HEK293T (cell line): ENCODE measurements at regions not wholly inside any gene's neighbourhood (a gene's known extent, or its start where the extent isn't known, plus 50 kb on each side); places are given as distances from the start of the nearest gene placed in this dataset.
A peak's percentile ranks its signal among the peaks of the same experiment; 100 is the strongest.
"Not testable (repeated sequence)": the region's sequence is repeated elsewhere in the genome, so short reads cannot be mapped to it uniquely, and the experiment has no call there.

Experiments used
- CTCF ChIA-PET: fragments of 350-600 bp; formaldehyde crosslinking; extraction: SDS; loops from one replicate; lab custom pipeline; 2021; ENCODE audit warnings: antibody characterized with exemption, inconsistent platforms; lab: Yijun Ruan, JAX
- POLR2A ChIA-PET: fragments of 350-600 bp; formaldehyde crosslinking; extraction: SDS; loops from one replicate; lab custom pipeline; 2020; ENCODE audit warnings: antibody characterized with exemption, inconsistent platforms; lab: Yijun Ruan, JAX
- DNase-seq: peaks from one replicate; pipeline ENCODE4 v3.0.0; 2012; ENCODE audit warnings: mixed read lengths; ENCODE audit errors: extremely low spot score
- ARNT ChIP-seq: fragments of 450-650 bp; IDR thresholded peaks from 2 replicates; pipeline ENCODE4 v1.6.1; 2017; ENCODE audit warnings: mild to moderate bottlenecking
- BHLHE40 ChIP-seq: fragments of 450-650 bp; IDR thresholded peaks from 2 replicates; pipeline ENCODE4 v1.6.1; 2016; ENCODE audit warnings: mild to moderate bottlenecking, moderate library complexity, borderline replicate concordance
- CTBP1 ChIP-seq: fragments of 450-650 bp; IDR thresholded peaks from 2 replicates; pipeline ENCODE4 v1.6.1; 2016; ENCODE audit warnings: borderline replicate concordance
- ELF4 ChIP-seq: fragments of 450-650 bp; IDR thresholded peaks from 2 replicates; pipeline ENCODE4 v1.6.1; 2017; ENCODE audit warnings: antibody characterized with exemption
- FOXA1 ChIP-seq: fragments of 450-650 bp; IDR thresholded peaks from 2 replicates; pipeline ENCODE4 v1.6.1; 2016; ENCODE audit warnings: mild to moderate bottlenecking
- FOXK2 ChIP-seq: fragments of 450-650 bp; IDR thresholded peaks from 2 replicates; pipeline ENCODE4 v1.6.1; 2016; ENCODE audit warnings: mild to moderate bottlenecking
- FOXM1 ChIP-seq: fragments of 450-650 bp; IDR thresholded peaks from 2 replicates; pipeline ENCODE4 v1.6.1; 2017; ENCODE audit warnings: mild to moderate bottlenecking, borderline replicate concordance
- HDGF ChIP-seq: fragments of 450-650 bp; IDR thresholded peaks from 2 replicates; pipeline ENCODE4 v1.6.1; 2017; ENCODE audit warnings: antibody characterized with exemption, borderline replicate concordance
- L3MBTL2 ChIP-seq: fragments of 450-650 bp; conservative IDR thresholded peaks from 2 replicates; pipeline ENCODE4 v1.6.1; 2016; ENCODE audit warnings: mild to moderate bottlenecking
- LEF1 ChIP-seq: fragments of 450-650 bp; IDR thresholded peaks from 2 replicates; pipeline ENCODE4 v1.6.1; 2017; ENCODE audit warnings: mild to moderate bottlenecking, borderline replicate concordance
- NFRKB ChIP-seq: fragments of 450-650 bp; IDR thresholded peaks from 2 replicates; pipeline ENCODE4 v1.6.1; 2016; ENCODE audit warnings: mild to moderate bottlenecking, moderate library complexity
- SP1 ChIP-seq: fragments of 450-650 bp; IDR thresholded peaks from 2 replicates; pipeline ENCODE4 v1.6.1; 2017
- SUZ12 ChIP-seq: fragments of 450-650 bp; IDR thresholded peaks from 2 replicates; pipeline ENCODE4 v1.6.1; 2016; ENCODE audit warnings: mild to moderate bottlenecking
- TARDBP ChIP-seq: fragments of 450-650 bp; IDR thresholded peaks from 2 replicates; pipeline ENCODE4 v1.6.1; 2016
- ZNF384 ChIP-seq: fragments of 450-650 bp; IDR thresholded peaks from 2 replicates; pipeline ENCODE4 v1.6.1; 2016
- TF ChIP-seq, protein P1 (sequence below): fragments of 450-650 bp; IDR thresholded peaks from 2 replicates; pipeline ENCODE4 v1.6.1; 2016

DNA sequence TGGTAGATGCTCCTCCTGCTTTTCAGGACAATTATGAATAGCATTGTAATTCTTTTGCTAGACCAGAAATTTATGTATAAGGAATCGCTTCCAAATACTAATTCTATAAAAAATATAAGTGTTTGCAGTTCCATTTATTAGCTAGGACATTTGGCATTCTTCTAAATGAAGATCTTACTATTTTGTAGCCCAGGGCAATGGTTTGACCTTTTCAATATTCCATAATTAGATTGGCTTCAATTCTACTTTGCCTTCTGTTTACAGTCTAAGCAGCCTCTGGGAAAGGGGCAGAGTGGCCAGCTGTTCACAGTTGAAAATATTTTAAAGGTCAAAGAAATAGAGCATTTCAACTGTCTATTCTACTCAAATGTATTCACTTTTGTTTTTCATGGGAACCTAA lies 912.1 kb upstream of the GRIA3 start:
- no peak for TF ChIP-seq BHLHE40
- TF ChIP-seq ELF4, result no peak
- no peak for TF ChIP-seq FOXA1
- no peak for TF ChIP-seq ZNF384
- no peak for TF ChIP-seq TARDBP
- TF ChIP-seq SP1, result no peak
- TF ChIP-seq CTBP1, result no peak
- CTCF ChIA-PET, result no interaction called here
- DNase-seq, result no peak
- POLR2A ChIA-PET, result no interaction called here

DNA sequence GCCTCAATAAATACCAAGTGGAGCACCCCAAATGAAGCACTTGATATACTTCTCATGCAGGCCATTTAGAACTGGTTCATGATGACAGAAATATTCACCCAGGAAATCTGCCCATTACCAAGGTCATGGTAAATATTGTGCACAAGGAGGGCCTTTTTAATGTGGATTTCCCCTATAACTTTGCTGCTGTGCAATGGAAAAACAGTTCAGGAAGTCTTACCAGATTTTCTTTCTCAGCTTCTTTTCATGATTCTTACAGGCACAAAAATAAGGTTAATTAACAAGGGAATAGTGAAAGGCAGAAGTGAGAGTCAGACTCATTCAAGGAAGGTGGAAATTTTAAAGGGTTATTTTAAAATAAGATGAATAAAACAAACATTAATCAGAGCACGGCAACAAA lies 904.3 kb upstream of the GRIA3 start:
- TF ChIP-seq FOXA1 (no peak), ZNF384 (no peak), CTBP1 (no peak), TARDBP (no peak), HDGF (no peak), SUZ12 (no peak), ARNT (no peak), LEF1 (no peak), ELF4 (no peak), FOXK2 (no peak), SP1 (no peak), FOXM1 (no peak), L3MBTL2 (no peak), NFRKB (no peak), BHLHE40 (no peak)
- TF ChIP-seq, protein P1, sequence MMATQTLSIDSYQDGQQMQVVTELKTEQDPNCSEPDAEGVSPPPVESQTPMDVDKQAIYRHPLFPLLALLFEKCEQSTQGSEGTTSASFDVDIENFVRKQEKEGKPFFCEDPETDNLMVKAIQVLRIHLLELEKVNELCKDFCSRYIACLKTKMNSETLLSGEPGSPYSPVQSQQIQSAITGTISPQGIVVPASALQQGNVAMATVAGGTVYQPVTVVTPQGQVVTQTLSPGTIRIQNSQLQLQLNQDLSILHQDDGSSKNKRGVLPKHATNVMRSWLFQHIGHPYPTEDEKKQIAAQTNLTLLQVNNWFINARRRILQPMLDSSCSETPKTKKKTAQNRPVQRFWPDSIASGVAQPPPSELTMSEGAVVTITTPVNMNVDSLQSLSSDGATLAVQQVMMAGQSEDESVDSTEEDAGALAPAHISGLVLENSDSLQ, result no peak
- ChIA-PET CTCF (no interaction called here), POLR2A (no interaction called here)

DNA sequence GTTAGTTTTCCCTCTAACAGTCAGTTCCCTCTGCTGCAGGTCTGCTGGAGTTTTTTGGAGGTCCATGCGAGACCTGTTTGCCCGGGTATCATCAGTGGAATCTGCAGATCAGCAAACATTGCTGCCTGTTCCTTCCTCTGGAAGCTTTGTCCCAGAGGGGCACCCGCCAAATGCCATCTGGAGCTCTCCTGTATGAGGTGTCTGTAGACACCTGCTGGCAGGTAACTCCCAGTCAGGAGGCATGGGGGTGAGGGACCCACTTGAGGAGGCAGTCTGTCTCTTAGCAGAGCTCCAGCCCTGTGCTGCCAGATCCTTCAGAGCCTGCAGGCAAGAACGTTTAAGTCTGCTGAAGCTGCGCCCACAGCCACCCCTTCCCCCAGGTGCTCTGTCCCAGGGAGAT lies 884.3 kb upstream of the GRIA3 start:
- CTCF ChIA-PET, DNase-seq, POLR2A ChIA-PET: not testable (repeated sequence)

More for the DNA sequence above, 904.3 kb upstream of the GRIA3 start:
- no peak for DNase-seq

DNA sequence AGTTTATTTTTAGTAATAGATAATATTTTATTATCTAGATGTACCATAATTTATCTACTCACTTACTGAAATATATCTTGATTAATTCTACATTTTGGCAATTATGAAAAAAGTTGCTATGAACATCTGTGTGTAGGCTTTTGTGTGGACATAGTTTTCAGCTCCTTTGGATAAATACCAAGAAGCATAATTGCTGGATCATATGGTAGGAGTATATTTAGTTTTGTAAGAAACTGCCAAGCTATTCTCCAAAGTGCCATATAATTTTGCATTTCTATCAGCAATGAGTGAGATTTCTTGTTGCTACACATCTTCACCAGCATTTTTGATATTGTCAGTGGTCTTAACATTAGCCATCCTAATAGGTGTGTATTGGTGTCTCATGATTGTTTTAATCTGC lies 882.6 kb upstream of the GRIA3 start:
- TF ChIP-seq CTBP1, result no peak
- TF ChIP-seq NFRKB, result no peak
- no peak for TF ChIP-seq FOXA1
- TF ChIP-seq HDGF, result no peak
- no peak for TF ChIP-seq ELF4
- TF ChIP-seq L3MBTL2, result no peak
- TF ChIP-seq ZNF384, result no peak
- TF ChIP-seq FOXK2, result no peak
- no peak for TF ChIP-seq SUZ12
- TF ChIP-seq LEF1, result no peak
- TF ChIP-seq TARDBP, result no peak
- no peak for TF ChIP-seq SP1
- ChIA-PET POLR2A (no interaction called here), CTCF (no interaction called here)
- no peak for DNase-seq

DNA sequence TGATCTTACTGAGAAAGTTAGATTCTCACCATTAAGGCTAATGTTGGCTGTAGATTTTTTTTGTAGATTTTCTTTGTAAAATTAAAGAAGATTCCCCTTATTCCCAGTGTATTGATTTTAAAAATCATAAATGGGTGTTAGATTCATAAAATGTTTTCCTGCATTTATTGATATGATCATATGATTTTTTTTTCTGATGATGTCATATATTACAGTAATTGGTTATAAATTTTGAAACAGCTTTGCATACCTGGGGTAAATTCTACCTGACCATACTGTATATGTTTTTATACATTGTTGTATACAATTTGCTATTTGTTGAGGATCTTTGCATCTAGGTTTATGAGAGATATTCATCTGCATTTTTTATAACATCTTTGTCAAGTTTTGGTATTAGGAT lies 880.3 kb upstream of the GRIA3 start:
- no peak for TF ChIP-seq CTBP1
- DNase-seq, result no peak
- ChIA-PET POLR2A (no interaction called here), CTCF (no interaction called here)

DNA sequence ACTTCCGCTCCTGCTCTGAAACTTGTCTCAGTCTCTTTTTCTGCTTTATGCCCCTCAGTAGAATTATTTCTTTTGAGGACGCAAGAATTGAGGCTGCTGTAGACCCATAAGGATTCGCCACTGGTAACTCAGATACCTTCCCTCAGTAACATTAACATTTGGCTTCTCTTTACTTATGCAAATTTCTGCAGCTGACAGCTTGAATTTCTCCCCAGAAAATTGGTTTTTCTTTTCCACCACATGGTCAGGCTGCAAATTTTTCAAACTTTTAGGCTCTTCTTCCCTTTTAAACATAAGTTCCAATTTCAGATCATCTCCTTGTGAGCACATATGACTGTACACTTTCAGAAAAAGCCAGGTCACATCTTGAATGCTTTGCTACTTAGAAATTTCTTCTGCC lies 839.3 kb upstream of the GRIA3 start:
- TF ChIP-seq CTBP1, result no peak
- TF ChIP-seq BHLHE40, result no peak
- no peak for TF ChIP-seq SP1
- TF ChIP-seq ELF4, result no peak
- TF ChIP-seq, protein P1, result no peak
- TF ChIP-seq FOXK2, result no peak
- TF ChIP-seq ZNF384, result no peak
- CTCF ChIA-PET, result no interaction called here
- DNase-seq, result no peak
- POLR2A ChIA-PET, result no interaction called here

DNA sequence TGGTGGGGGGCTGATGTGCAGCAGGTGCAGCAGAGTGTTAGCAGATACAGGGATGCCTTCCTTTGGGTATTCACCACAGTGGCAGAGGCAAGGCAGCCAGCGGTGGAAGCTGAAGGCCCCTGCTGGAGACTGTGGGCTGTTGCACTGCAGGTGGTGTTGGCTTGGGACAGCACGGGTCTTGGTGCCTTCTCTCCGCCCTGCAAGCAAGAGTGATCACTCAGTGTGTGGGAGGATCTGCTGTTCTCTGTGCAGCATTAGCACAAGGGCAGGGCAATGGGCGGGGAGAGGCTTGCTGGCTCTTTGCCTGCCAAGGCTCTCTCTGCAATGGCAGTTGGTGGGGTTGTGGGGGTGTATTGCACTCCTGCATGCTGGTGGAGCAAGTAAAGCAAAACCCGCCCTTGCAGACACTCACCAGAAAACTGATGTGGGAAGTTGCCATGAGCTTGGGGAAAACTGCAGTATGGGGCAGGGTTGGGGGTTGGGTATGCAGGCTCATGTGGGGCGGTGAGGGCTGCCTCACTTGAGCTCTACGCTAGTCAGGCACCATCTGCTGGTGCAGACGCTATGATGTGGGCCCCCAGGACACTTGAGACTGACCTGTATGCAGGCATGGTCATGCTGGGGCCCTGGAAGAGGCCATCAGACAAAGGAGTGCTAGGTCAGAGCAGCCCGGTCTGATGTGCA lies 820.8 kb upstream of the GRIA3 start:
- TF ChIP-seq, protein P1, result no peak
- TF ChIP-seq SUZ12 (no peak), FOXK2 (no peak)
- peak; percentile 21 for DNase-seq
- POLR2A ChIA-PET, result no interaction called here
- CTCF ChIA-PET, result no interaction called here

DNA sequence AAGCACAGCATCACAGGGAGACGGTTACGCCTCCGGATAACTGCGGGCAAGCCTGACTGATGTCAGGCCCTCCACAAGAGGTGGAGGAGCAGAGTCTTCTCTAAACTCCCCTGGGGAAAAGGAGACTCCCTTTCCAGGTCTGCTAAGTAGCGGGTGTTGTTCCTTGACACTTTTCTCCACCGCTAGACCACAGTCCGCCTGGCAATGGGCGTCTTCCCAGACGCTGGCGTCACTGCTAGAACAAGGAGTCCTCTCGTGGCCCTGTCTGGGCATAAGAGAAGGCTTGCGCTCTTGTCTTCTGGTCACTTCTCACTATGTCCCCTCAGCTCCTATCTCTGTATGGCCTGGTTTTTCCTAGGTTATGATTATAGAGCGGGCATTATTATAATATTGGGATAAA lies 808.5 kb upstream of the GRIA3 start:
- CTCF ChIA-PET, POLR2A ChIA-PET, DNase-seq: not testable (repeated sequence)
